H1 (cell line): ENCODE measurements at regions not wholly inside any gene's neighbourhood (a gene's known extent, or its start where the extent isn't known, plus 50 kb on each side); places are given as distances from the start of the nearest gene placed in this dataset.

Source experiments
- JUN ChIP-seq: IDR thresholded peaks from 2 replicates; pipeline ENCODE4 v1.6.1; 2011; ENCODE audit warnings: low read depth, mild to moderate bottlenecking, improper control_type of control experiment, low read length
- MAFK ChIP-seq: IDR thresholded peaks from 2 replicates; pipeline ENCODE4 v1.6.1; 2012; ENCODE audit warnings: low read depth, mild to moderate bottlenecking, improper control_type of control experiment, low read length
- TF ChIP-seq, protein P1 (sequence below): fragments of 300-600 bp; sonication (generic); IDR thresholded peaks from 2 replicates; pipeline ENCODE4 v1.7.1; 2012; ENCODE audit warnings: low read length, moderate library complexity, mild to moderate bottlenecking, inconsistent platforms; ENCODE audit not compliant: insufficient replicate concordance

DNA sequence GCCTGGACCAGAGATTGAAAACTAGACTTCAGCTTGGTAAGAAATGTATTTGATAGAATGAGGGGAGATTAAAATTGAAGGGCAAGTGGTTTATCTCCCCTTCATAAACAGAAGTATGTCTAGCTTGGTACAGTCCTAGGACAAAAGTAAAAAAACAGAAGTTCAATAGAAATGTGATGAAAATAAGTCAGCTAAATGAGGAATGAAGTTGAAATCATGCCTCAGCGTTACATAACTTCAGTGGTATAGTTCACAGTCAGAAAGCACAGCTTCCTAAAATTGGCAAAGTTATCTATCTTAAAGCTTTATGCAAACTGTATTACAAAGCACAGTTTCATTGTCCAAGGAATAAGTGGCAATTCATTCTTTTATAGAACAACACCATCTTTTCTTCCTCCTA is 90.2 kb upstream of the SYT10 start (continued):
- TF ChIP-seq, protein P1, sequence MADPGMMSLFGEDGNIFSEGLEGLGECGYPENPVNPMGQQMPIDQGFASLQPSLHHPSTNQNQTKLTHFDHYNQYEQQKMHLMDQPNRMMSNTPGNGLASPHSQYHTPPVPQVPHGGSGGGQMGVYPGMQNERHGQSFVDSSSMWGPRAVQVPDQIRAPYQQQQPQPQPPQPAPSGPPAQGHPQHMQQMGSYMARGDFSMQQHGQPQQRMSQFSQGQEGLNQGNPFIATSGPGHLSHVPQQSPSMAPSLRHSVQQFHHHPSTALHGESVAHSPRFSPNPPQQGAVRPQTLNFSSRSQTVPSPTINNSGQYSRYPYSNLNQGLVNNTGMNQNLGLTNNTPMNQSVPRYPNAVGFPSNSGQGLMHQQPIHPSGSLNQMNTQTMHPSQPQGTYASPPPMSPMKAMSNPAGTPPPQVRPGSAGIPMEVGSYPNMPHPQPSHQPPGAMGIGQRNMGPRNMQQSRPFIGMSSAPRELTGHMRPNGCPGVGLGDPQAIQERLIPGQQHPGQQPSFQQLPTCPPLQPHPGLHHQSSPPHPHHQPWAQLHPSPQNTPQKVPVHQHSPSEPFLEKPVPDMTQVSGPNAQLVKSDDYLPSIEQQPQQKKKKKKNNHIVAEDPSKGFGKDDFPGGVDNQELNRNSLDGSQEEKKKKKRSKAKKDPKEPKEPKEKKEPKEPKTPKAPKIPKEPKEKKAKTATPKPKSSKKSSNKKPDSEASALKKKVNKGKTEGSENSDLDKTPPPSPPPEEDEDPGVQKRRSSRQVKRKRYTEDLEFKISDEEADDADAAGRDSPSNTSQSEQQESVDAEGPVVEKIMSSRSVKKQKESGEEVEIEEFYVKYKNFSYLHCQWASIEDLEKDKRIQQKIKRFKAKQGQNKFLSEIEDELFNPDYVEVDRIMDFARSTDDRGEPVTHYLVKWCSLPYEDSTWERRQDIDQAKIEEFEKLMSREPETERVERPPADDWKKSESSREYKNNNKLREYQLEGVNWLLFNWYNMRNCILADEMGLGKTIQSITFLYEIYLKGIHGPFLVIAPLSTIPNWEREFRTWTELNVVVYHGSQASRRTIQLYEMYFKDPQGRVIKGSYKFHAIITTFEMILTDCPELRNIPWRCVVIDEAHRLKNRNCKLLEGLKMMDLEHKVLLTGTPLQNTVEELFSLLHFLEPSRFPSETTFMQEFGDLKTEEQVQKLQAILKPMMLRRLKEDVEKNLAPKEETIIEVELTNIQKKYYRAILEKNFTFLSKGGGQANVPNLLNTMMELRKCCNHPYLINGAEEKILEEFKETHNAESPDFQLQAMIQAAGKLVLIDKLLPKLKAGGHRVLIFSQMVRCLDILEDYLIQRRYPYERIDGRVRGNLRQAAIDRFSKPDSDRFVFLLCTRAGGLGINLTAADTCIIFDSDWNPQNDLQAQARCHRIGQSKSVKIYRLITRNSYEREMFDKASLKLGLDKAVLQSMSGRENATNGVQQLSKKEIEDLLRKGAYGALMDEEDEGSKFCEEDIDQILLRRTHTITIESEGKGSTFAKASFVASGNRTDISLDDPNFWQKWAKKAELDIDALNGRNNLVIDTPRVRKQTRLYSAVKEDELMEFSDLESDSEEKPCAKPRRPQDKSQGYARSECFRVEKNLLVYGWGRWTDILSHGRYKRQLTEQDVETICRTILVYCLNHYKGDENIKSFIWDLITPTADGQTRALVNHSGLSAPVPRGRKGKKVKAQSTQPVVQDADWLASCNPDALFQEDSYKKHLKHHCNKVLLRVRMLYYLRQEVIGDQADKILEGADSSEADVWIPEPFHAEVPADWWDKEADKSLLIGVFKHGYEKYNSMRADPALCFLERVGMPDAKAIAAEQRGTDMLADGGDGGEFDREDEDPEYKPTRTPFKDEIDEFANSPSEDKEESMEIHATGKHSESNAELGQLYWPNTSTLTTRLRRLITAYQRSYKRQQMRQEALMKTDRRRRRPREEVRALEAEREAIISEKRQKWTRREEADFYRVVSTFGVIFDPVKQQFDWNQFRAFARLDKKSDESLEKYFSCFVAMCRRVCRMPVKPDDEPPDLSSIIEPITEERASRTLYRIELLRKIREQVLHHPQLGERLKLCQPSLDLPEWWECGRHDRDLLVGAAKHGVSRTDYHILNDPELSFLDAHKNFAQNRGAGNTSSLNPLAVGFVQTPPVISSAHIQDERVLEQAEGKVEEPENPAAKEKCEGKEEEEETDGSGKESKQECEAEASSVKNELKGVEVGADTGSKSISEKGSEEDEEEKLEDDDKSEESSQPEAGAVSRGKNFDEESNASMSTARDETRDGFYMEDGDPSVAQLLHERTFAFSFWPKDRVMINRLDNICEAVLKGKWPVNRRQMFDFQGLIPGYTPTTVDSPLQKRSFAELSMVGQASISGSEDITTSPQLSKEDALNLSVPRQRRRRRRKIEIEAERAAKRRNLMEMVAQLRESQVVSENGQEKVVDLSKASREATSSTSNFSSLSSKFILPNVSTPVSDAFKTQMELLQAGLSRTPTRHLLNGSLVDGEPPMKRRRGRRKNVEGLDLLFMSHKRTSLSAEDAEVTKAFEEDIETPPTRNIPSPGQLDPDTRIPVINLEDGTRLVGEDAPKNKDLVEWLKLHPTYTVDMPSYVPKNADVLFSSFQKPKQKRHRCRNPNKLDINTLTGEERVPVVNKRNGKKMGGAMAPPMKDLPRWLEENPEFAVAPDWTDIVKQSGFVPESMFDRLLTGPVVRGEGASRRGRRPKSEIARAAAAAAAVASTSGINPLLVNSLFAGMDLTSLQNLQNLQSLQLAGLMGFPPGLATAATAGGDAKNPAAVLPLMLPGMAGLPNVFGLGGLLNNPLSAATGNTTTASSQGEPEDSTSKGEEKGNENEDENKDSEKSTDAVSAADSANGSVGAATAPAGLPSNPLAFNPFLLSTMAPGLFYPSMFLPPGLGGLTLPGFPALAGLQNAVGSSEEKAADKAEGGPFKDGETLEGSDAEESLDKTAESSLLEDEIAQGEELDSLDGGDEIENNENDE, result no peak
- no peak for TF ChIP-seq MAFK
- no peak for TF ChIP-seq JUN
